K562 (cell line): ENCODE measurements at regions not wholly inside any gene's neighbourhood (a gene's known extent, or its start where the extent isn't known, plus 50 kb on each side); places are given as distances from the start of the nearest gene placed in this dataset.
A peak's percentile ranks its signal among the peaks of the same experiment; 100 is the strongest.

Experiments used
- ATAC-seq: fragments of 200-7000 bp; cut with Tn5 transposase; 3 replicates; pipeline ENCODE4 v1.9.1; 2020; ENCODE audit warnings: moderate library complexity
- BruUV-seq: library from RNA; stranded (reverse); fragments of 400-500 nt; replicated peaks from 2 replicates; lab custom pipeline; 2021; lab: Mats Ljungman, UMichigan
- CTCF ChIA-PET: fragments of 300-600 bp; formaldehyde crosslinking; extraction: SDS; loops from one replicate; lab custom pipeline; 2021; ENCODE audit warnings: low intra/inter-chr PET ratio; lab: Yijun Ruan, JAX
- POLR2A ChIA-PET: fragments of 300-600, 350-650 bp; sonication (Branson Sonifier 250); formaldehyde crosslinking; extraction: SDS; loops from one replicate; lab custom pipeline; 2021; ENCODE audit warnings: antibody characterized with exemption, inconsistent platforms; lab: Yijun Ruan, JAX
- DNase-seq, 4 experiments: peaks; one replicate each; pipeline versions ENCODE4 v3.0.0 to v3.0.0-alpha.2; 2011 to 2018; ENCODE audit warnings: low spot score in 3 of 4, mixed read lengths in 3 of 4; ENCODE audit errors: extremely low read depth in 1 of 4
- FAIRE-seq: peaks from 2 replicates; lab custom pipeline; 2011; peaks lifted over from hg19 to GRCh38; lab: Jason Lieb, UNC
- H2AFZ ChIP-seq: 2 replicates; pipeline ENCODE4 v1.6.0; 2011; ENCODE audit warnings: low read depth, low read length, control low read depth, inconsistent platforms
- H3K27ac ChIP-seq: fragments of 200-600 bp; 3 replicates; pipeline ENCODE4 v1.8.0; 2011; ENCODE audit warnings: low read depth, mild to moderate bottlenecking, control low read depth, inconsistent platforms, low read length, moderate library complexity, mixed read lengths; ENCODE audit errors: extremely low read depth
- H3K27me3 ChIP-seq, 2 experiments: fragments of 300-600 bp in 1 of 2; 2 replicates in 1 of 2; 3 replicates in 1 of 2; pipeline versions ENCODE4 v1.6.0 to v1.8.0; 2011; ENCODE audit warnings: inconsistent platforms in 2 of 2, low read length in 2 of 2, mild to moderate bottlenecking in 1 of 2, mixed read lengths in 1 of 2, moderate library complexity in 1 of 2; ENCODE audit not compliant: control insufficient read depth in 2 of 2, insufficient read depth in 2 of 2
- H3K36me3 ChIP-seq: fragments of 300-600 bp; 3 replicates; pipeline ENCODE4 v1.8.0; 2011; ENCODE audit warnings: mild to moderate bottlenecking, low read length, inconsistent platforms; ENCODE audit not compliant: control insufficient read depth, insufficient read depth
- H3K4me1 ChIP-seq, 2 experiments: fragments of 200-600 bp in 1 of 2; replicated peaks in 1 of 2; 2 replicates in 1 of 2; 3 replicates in 1 of 2; pipeline versions ENCODE4 v1.5.1 to v1.8.0; 2011; ENCODE audit warnings: inconsistent platforms in 2 of 2, low read length in 2 of 2, mild to moderate bottlenecking in 1 of 2, mixed read lengths in 1 of 2, moderate library complexity in 1 of 2; ENCODE audit not compliant: control insufficient read depth in 2 of 2, insufficient read depth in 2 of 2
- H3K4me2 ChIP-seq: 2 replicates; pipeline ENCODE4 v1.6.1; 2011; ENCODE audit warnings: low read length, control low read depth, inconsistent platforms, mixed read lengths; ENCODE audit not compliant: insufficient read depth
- H3K4me3 ChIP-seq: fragments of 200-600 bp; sonication (generic), shearing (Covaris generic); 2 replicates; pipeline ENCODE4 v1.5.1; 2016; ENCODE audit warnings: control low read depth, inconsistent platforms
- H3K79me2 ChIP-seq: fragments of 200-600 bp; 3 replicates; pipeline ENCODE4 v1.8.0; 2011; ENCODE audit warnings: low read length, inconsistent platforms; ENCODE audit not compliant: control insufficient read depth, insufficient read depth
- H3K9ac ChIP-seq, 2 experiments: 2 replicates each; pipeline versions ENCODE4 v1.6.0 to v1.6.1; 2011; ENCODE audit warnings: low read depth in 2 of 2, low read length in 2 of 2, control low read depth in 1 of 2, inconsistent platforms in 1 of 2, mild to moderate bottlenecking in 1 of 2, mixed read lengths in 1 of 2; ENCODE audit not compliant: insufficient read depth in 1 of 2
- H3K9me1 ChIP-seq: one replicate; pipeline ENCODE4 v1.6.0; 2011; ENCODE audit warnings: inconsistent platforms, mild to moderate bottlenecking, low read length, moderate library complexity; ENCODE audit not compliant: control insufficient read depth, insufficient read depth
- H3K9me3 ChIP-seq: replicated peaks from 2 replicates; pipeline ENCODE4 v1.5.1; 2011; ENCODE audit warnings: low read depth, low read length, inconsistent platforms; ENCODE audit not compliant: control insufficient read depth, insufficient read depth
- H4K20me1 ChIP-seq: replicated peaks from 2 replicates; pipeline ENCODE4 v1.6.1; 2011; ENCODE audit warnings: low read length, inconsistent platforms, mixed read lengths; ENCODE audit not compliant: control insufficient read depth, insufficient read depth
- CBX8 ChIP-seq: fragments of 200-600 bp; sonication (generic); IDR thresholded peaks from 2 replicates; pipeline ENCODE4 v1.6.1; 2012; ENCODE audit warnings: borderline replicate concordance, mixed run types, low read depth, mild to moderate bottlenecking, moderate library complexity, mixed read lengths, low read length, control low read depth, inconsistent platforms; ENCODE audit not compliant: poor library complexity, severe bottlenecking; ENCODE audit errors: extremely low read depth
- CCNT2 ChIP-seq: IDR thresholded peaks from 2 replicates; pipeline ENCODE4 v1.6.1; 2011; ENCODE audit warnings: borderline replicate concordance, low read depth, mild to moderate bottlenecking, moderate library complexity, mixed read lengths, low read length; ENCODE audit not compliant: insufficient read length; ENCODE audit errors: extremely low read depth
- DMBX1 ChIP-seq: fragments of 250-450 bp; sonication (Bioruptor Pico); IDR thresholded peaks from 2 replicates; pipeline ENCODE4 v1.8.0; 2022; ENCODE audit warnings: inconsistent platforms, mild to moderate bottlenecking, moderate library complexity, borderline replicate concordance
- E2F4 ChIP-seq: sonication (generic); formaldehyde crosslinking; IDR thresholded peaks from 2 replicates; pipeline ENCODE4 v1.8.0; 2022; ENCODE audit warnings: mild to moderate bottlenecking, low read depth, missing genetic modification reagents
- EGR1 ChIP-seq: fragments of 450-650 bp; conservative IDR thresholded peaks from 2 replicates; pipeline ENCODE4 v1.6.1; 2017; ENCODE audit warnings: mild to moderate bottlenecking
- ETS2 ChIP-seq: IDR thresholded peaks from 2 replicates; pipeline ENCODE4 v1.6.1; 2016; ENCODE audit warnings: borderline replicate concordance, missing genetic modification characterization, mild to moderate bottlenecking, moderate library complexity, missing compliant biosample characterization; ENCODE audit not compliant: poor library complexity, severe bottlenecking
- FOXJ2 ChIP-seq: fragments of 200-800 bp; sonication (Bioruptor generic); IDR thresholded peaks from 2 replicates; pipeline ENCODE4 v1.6.1; 2016; ENCODE audit warnings: missing genetic modification characterization, missing compliant biosample characterization
- GABPB2 ChIP-seq: fragments of 250-450 bp; sonication (Bioruptor Pico); conservative IDR thresholded peaks from 2 replicates; pipeline ENCODE4 v1.5.1; 2021; ENCODE audit warnings: mild to moderate bottlenecking
- GATAD2A ChIP-seq: fragments of 450-650 bp; IDR thresholded peaks from 2 replicates; pipeline ENCODE4 v1.6.1; 2017
- HMGN3 ChIP-seq: IDR thresholded peaks from 2 replicates; pipeline ENCODE4 v1.6.1; 2011; ENCODE audit warnings: borderline replicate concordance, low read depth, mild to moderate bottlenecking, mixed read lengths, low read length; ENCODE audit not compliant: insufficient read length; ENCODE audit errors: extremely low read depth
- MAX ChIP-seq: sonication (generic); formaldehyde crosslinking; IDR thresholded peaks from 2 replicates; pipeline ENCODE4 v1.9.0; 2022; ENCODE audit warnings: mild to moderate bottlenecking, missing genetic modification reagents
- MXI1 ChIP-seq: IDR thresholded peaks from 2 replicates; pipeline ENCODE4 v1.6.1; 2011; ENCODE audit warnings: low read depth, mild to moderate bottlenecking, improper control_type of control experiment, low read length
- NR1H2 ChIP-seq: sonication (generic); formaldehyde crosslinking; IDR thresholded peaks from 2 replicates; pipeline ENCODE4 v1.4.0; 2020; ENCODE audit warnings: mild to moderate bottlenecking, missing genetic modification reagents
- NR2F6 ChIP-seq: fragments of 450-650 bp; formaldehyde crosslinking; IDR thresholded peaks from 2 replicates; pipeline ENCODE4 v1.4.0; 2020; ENCODE audit warnings: mild to moderate bottlenecking
- POLR2A ChIP-seq: fragments of 450-650 bp; conservative IDR thresholded peaks from 2 replicates; pipeline ENCODE4 v1.6.1; 2016
- SMARCA5 ChIP-seq: fragments of 450-650 bp; IDR thresholded peaks from 2 replicates; pipeline ENCODE4 v1.6.1; 2016
- SRSF9 ChIP-seq: fragments of 200-400 bp; formaldehyde crosslinking; IDR thresholded peaks from 2 replicates; pipeline ENCODE4 v1.6.1; 2017; ENCODE audit warnings: low read depth, low read length, borderline replicate concordance
- TCF3 ChIP-seq: sonication (generic); formaldehyde crosslinking; IDR thresholded peaks from 2 replicates; pipeline ENCODE4 v1.4.0; 2020; ENCODE audit warnings: mild to moderate bottlenecking, missing genetic modification reagents
- TCF7 ChIP-seq: sonication (generic); IDR thresholded peaks from 2 replicates; pipeline ENCODE4 v1.6.1; 2016; ENCODE audit warnings: antibody characterized with exemption, borderline replicate concordance
- U2AF1 ChIP-seq: fragments of 200-400 bp; formaldehyde crosslinking; optimal IDR thresholded peaks from 2 replicates; pipeline ENCODE3; 2017; ENCODE audit warnings: mild to moderate bottlenecking, low read depth, low read length, moderate library complexity
- ZNF133 ChIP-seq: fragments of 250-450 bp; sonication (Bioruptor Pico); IDR thresholded peaks from 2 replicates; pipeline ENCODE4 v1.4.0; 2020; ENCODE audit warnings: mild to moderate bottlenecking
- ZNF282 ChIP-seq: sonication (generic); formaldehyde crosslinking; IDR thresholded peaks from 2 replicates; pipeline ENCODE4 v1.8.1; 2023; ENCODE audit warnings: missing genetic modification reagents
- WGBS: fragments of 100-300 bp; shearing (Covaris generic); methylation state at CpG from one replicate; pipeline ENCODE4 v1.1.6; 2016; ENCODE audit warnings: low coverage, mixed read lengths; ENCODE audit not compliant: insufficient coverage; ENCODE audit errors: missing lambda C conversion rate; 5-methylcytosine and 5-hydroxymethylcytosine counted together
- in situ Hi-C: fragments of 300-500 bp; cut with MboI; formaldehyde crosslinking; loops from 4 replicates; pipeline ENCODE4 v1.15.0; 2018; ENCODE audit warnings: inconsistent platforms, mixed read lengths
- intact Hi-C: fragments of 100-400 bp; cut with micrococcal nuclease; formaldehyde crosslinking; loops from 2 replicates; pipeline ENCODE4 v1.14.2; 2022

- Histone ChIP-seq H3K4me1 (peaks cover 5 to 32% of the 10 kb centered on the region in 2 experiments), H3K27ac (peak overlapping the region; percentile 67), H3K9ac (peak overlapping the region in 1 of 2 experiments; percentile 8; a peak in 1 of 4 replicates), H3K36me3 (no peaks in the 10 kb centered on the region), H3K4me2 (peak overlapping the region; percentile 61), H3K9me3 (no peaks in the 10 kb centered on the region), H4K20me1 (no peaks in the 10 kb centered on the region), H3K27me3 (no peaks in the 10 kb centered on the region), H3K9me1 (no peaks in the 10 kb centered on the region), H3K4me3 (no peak overlapping the region), H3K79me2 (no peaks in the 10 kb centered on the region), H2AFZ (peak overlapping the region; percentile 23)
- POLR2A ChIA-PET: interaction anchor here (0.6 to 1.0 kb wide), 2 partner anchors 17 to 446 kb away, joined by 3 read pairs; no protein-coding TSS in a partner anchor
- WGBS: 5% methylated on average over 7 of the region's 7 CpGs
- ATAC-seq: peak; percentile 98
- no TSS peak for BruUV-seq
- DNase-seq: peak; percentile 70 to 91 (median 77)
- CTCF ChIA-PET: no interaction called here
- peak; percentile 90 for FAIRE-seq
- in situ Hi-C loops: no loop called here
- intact Hi-C loops: no loop called here
- no peak for TF ChIP-seq MXI1
- TF ChIP-seq E2F4 (CRISPR knock-in tag): no peak
- peak; percentile 91 for TF ChIP-seq CCNT2
- peak; percentile 88 for TF ChIP-seq TCF3
- TF ChIP-seq GATAD2A: 0 out of 2 replicates have a peak, but pooled peaks have one; percentile 38
- no peak; the same call in 1 of the 2 replicates for TF ChIP-seq DMBX1 (CRISPR knock-in tag)
- TF ChIP-seq ETS2 (tag): no peak
- TF ChIP-seq EGR1: no peak
- TF ChIP-seq GABPB2 (CRISPR knock-in tag): no peak
- no peak for TF ChIP-seq CBX8
- TF ChIP-seq MAX (CRISPR knock-in tag): peak; percentile 76
- no peak for TF ChIP-seq SRSF9
- no peak for TF ChIP-seq POLR2A
- TF ChIP-seq SMARCA5: no peak
- TF ChIP-seq FOXJ2: no peak
- TF ChIP-seq TCF7: no peak
- no peak for TF ChIP-seq HMGN3
- TF ChIP-seq NR1H2 (CRISPR knock-in tag): no peak
- no peak for TF ChIP-seq ZNF282 (CRISPR knock-in tag)
- no peak for TF ChIP-seq U2AF1
- TF ChIP-seq ZNF133 (CRISPR knock-in tag): no peak
- TF ChIP-seq NR2F6 (CRISPR knock-in tag): no peak
These were observed 327.9 kb downstream of the LPIN1 start for GRCh38 chr2:12074126-12074844.
